Thoracic aorta (tissue), 2 donors: ENCODE measurements at regions not wholly inside any gene's neighbourhood (a gene's known extent, or its start where the extent isn't known, plus 50 kb on each side); places are given as distances from the start of the nearest gene placed in this dataset.
"Not testable (repeated sequence)": the region's sequence is repeated elsewhere in the genome, so short reads cannot be mapped to it uniquely, and the experiment has no call there.

Experiments used
- ATAC-seq: fragments of 150-250 bp; one replicate; pipeline ENCODE4 v1.8.0; 2017; ENCODE audit warnings: low read depth; ENCODE audit not compliant: insufficient number of reproducible peaks, low FRiP score
- DNase-seq: peaks from one replicate; pipeline ENCODE4 v3.0.0-alpha.2; 2020; ENCODE audit warnings: low spot score
- H3K27ac ChIP-seq, 2 donors: fragments of 200-600 bp; sonication (generic); 1 replicate in 1 of 2; 2 replicates in 1 of 2; pipeline ENCODE4 v1.5.1; 2016; ENCODE audit warnings: mild to moderate bottlenecking in 2 of 2, moderate library complexity in 2 of 2
- H3K27me3 ChIP-seq: fragments of 200-600 bp; sonication (generic); replicated peaks from 2 replicates; pipeline ENCODE4 v1.6.0; 2016; ENCODE audit warnings: mild to moderate bottlenecking; ENCODE audit not compliant: insufficient read depth
- H3K36me3 ChIP-seq: fragments of 200-600 bp; sonication (generic); one replicate; pipeline ENCODE4 v1.5.1; 2016
- H3K4me1 ChIP-seq, 2 donors: fragments of 200-600 bp; sonication (generic); 1 replicate in 1 of 2; 2 replicates in 1 of 2; pipeline versions ENCODE4 v1.5.1 to v1.6.0; 2016; ENCODE audit warnings: low read depth in 2 of 2, mild to moderate bottlenecking in 1 of 2; ENCODE audit not compliant: control insufficient read depth in 1 of 2
- H3K4me3 ChIP-seq: fragments of 200-600 bp; sonication (generic); 2 replicates; pipeline ENCODE4 v1.5.1; 2016; ENCODE audit warnings: mild to moderate bottlenecking
- H3K9me3 ChIP-seq: fragments of 200-600 bp; sonication (generic); 2 replicates; pipeline ENCODE4 v1.5.1; 2016

DNA sequence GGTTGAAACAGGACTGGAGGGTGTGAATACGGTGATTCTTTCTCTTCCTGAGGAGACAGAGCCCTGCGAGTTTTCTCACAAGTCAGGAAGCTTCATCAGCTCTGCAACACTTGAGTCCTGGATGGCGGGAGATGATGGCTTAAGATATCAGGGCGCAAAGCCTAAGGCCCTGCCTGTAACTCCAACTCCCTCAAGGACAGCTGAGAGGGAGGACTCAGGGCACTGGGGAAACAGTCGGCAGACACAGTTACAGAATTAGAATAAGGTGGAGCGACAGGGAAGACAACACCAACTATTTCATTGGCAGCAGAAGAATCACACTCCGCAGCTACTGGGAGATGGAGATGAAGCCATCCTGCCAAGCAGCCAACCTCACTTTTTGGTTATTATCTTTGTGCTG lies 109.6 kb downstream of the NBPF8 start:
- H3K4me3 ChIP-seq, H3K27me3 ChIP-seq, H3K4me1 ChIP-seq, ATAC-seq, H3K9me3 ChIP-seq, H3K27ac ChIP-seq, DNase-seq, H3K36me3 ChIP-seq: not testable (repeated sequence)

DNA sequence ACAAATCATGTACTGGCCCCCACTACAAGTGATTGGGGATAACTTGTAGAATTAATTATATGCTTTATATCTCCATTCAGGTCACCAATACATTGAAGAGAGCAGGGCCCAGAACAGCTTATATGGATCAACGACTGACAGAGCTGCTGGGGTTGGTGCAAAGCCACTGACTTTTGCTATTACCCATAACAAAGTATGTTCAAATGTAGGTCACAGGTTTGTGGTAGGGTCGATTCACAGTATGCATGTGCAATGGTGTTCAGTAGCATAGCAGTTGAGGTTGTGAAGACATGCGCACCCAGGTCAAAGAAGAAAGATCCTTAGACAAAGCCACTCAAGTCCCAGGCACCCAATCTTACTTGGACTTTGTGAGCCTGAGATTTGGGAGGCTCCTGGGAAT lies 110.6 kb downstream of the NBPF8 start:
- not testable (repeated sequence) for DNase-seq, H3K4me1 ChIP-seq, H3K4me3 ChIP-seq, H3K36me3 ChIP-seq, H3K27me3 ChIP-seq, ATAC-seq, H3K9me3 ChIP-seq, H3K27ac ChIP-seq

DNA sequence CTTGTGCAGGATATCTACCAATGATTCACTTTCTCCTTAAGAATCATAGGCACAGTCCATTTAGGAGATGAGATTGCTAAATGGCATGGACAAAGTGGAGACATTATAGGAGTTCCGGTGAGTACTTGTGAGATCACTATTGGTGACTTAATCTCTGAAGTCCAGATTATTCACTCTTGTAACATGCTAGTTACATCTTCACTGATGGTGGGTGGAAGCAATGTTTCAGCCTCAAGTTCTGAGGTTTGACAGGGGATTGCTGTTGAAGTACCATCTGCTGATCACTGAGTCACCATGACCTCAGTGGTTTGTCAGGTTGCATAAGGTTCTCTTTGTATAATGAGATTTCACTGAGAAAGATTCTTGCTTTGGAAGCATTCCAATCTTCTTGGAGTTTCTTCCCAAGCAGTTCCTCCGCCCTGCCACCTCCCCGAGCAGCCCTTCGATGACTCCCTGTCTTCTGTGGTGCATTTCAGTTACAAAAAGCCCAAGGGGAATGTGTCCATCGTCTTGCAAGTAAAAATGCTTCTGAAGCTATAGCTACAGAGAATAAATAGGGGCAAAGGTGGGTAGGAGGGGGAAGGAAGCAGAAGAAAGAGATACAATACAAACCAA lies 114.7 kb downstream of the NBPF8 start:
- ATAC-seq, H3K4me3 ChIP-seq, H3K36me3 ChIP-seq, H3K27ac ChIP-seq, H3K9me3 ChIP-seq, DNase-seq, H3K27me3 ChIP-seq, H3K4me1 ChIP-seq: not testable (repeated sequence)

DNA sequence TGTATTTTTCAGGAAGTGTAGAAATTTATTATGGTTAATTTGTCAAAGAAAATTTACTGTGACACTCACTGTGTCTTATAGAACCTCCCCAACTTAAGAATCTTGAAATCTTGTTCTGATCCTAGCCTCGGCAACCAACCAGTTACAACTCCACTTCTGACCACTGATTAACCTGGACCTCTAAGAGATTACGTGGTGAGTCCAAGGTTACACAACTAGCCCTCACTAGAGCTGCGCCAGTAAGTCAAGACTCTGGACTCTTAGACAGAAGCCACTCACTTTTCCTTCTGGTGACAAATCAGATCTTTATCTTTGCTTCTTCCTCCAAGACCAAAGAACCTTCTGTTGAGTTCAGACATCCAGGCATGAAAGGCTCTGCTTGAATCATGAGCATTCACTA lies 116.6 kb downstream of the NBPF8 start:
- not testable (repeated sequence) for H3K36me3 ChIP-seq, H3K27ac ChIP-seq, H3K9me3 ChIP-seq, H3K4me3 ChIP-seq, DNase-seq, H3K4me1 ChIP-seq, ATAC-seq, H3K27me3 ChIP-seq

DNA sequence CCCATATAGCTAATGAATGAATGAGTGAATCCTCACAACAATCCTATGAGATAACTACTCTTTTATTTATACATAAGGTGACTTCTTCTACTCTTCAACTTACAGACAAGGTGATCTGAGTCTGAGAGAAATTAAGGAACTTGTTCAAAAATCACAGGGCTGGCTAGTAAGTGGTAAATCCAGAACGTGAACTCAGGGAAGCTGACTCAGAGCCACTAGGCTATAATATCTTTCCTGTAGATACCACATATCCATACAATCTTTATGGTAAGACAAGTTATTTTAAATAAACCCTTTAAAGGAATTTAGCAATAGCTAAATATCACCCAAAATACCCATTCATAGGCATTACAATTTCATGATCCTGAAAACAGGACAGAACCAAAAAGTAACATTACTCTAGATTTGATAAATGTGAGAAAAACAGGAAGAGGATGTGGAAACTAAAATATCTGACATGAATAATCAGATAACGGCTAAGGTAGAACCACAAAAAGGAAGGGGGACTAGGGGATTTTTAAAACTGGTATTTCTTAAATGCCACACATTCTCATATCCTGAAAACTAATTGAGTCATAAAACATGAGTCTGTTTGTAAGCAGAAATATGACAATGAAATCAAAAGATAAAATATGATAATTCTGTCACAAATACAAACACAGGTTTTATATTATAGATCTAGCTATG lies 119.7 kb downstream of the NBPF8 start:
- DNase-seq, result not testable (repeated sequence)

DNA sequence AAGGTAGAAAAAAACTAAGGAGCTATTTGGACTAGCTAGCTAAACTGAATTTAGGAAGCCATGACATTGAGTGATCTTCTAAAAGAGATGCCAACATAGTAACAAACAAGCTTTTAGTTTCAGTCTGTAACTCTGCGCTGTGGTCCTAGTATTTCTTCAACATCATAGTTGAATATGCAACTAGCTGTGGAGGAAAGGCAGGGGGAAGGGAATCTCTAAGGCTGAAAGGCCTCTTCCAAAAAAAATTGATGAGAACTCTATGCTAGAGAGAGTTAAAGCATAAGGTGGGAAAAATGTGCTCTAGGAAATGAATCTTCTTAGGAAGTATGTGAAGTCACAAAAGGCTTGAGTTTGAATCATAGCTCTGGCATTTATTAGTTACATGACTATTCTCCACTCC lies 120.2 kb downstream of the NBPF8 start:
- not testable (repeated sequence) for H3K4me1 ChIP-seq, ATAC-seq, H3K27ac ChIP-seq, DNase-seq, H3K27me3 ChIP-seq, H3K9me3 ChIP-seq, H3K4me3 ChIP-seq, H3K36me3 ChIP-seq

More for the DNA sequence above, 119.7 kb downstream of the NBPF8 start:
- not testable (repeated sequence) for ATAC-seq, H3K9me3 ChIP-seq, H3K36me3 ChIP-seq, H3K27me3 ChIP-seq, H3K4me1 ChIP-seq, H3K27ac ChIP-seq, H3K4me3 ChIP-seq

DNA sequence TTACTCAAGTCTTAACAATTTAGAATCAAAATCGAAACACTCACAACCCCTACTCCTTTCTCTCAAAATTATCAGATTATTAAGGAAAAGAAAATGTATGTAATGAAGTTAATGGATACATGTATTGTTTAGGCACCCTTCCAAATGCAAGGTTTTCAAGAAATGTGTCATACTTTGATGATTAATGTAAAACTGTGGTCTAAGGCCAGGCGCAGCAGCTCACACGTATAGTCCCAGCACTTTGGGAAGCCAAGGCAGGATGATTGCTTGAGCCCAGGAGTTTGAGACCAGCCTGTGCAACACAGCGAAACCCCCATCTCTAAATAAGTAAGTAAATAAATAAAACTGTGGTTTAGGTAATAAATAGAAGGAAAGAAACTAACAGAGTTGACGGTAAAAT lies 126.6 kb downstream of the NBPF8 start:
- not testable (repeated sequence) for H3K27ac ChIP-seq, ATAC-seq, H3K9me3 ChIP-seq, H3K4me3 ChIP-seq, H3K27me3 ChIP-seq, H3K4me1 ChIP-seq, H3K36me3 ChIP-seq, DNase-seq

DNA sequence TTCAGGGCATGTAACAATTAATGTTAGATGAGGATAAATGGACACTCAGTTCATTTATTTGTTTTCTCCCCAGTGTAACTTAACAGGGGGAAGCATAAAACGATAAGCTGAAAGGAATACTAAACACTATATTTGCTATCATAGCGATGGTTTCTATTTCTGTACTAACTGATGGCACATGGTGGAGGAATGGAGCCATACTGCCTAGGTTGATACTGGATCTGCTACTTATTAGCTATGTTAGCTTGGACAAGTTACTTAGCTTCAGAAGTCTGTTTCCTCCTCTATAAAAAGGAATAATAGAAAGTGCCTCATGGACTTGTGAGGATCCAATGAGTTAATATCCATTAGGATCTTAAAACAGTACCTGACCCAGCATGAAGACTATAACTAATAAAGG lies 127.5 kb downstream of the NBPF8 start:
- not testable (repeated sequence) for H3K4me1 ChIP-seq, H3K27me3 ChIP-seq, H3K9me3 ChIP-seq, H3K27ac ChIP-seq, H3K4me3 ChIP-seq, DNase-seq, ATAC-seq, H3K36me3 ChIP-seq

DNA sequence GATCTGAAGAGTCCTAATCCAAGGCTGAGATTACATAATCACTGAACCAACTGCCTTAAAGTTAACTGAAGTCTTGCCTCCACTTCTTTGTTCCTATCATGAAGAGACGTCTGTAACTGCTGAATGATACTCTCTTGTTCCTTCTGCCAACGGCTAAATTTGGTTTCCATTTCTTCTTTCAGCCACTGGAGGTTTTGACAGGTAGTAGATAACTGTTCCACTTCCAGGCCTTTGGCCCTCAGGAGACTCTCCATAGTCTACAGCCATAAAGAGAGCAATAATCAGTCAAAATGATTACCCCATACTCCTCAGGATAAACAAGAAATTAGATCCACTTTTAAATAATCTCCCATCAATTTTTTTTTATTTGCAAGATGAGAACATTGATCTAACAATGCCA lies 128.1 kb downstream of the NBPF8 start:
- H3K9me3 ChIP-seq, ATAC-seq, H3K4me1 ChIP-seq, H3K27ac ChIP-seq, H3K4me3 ChIP-seq, H3K36me3 ChIP-seq, H3K27me3 ChIP-seq, DNase-seq: not testable (repeated sequence)
